Progenitor cell of endocrine pancreas (in vitro differentiated cells): ENCODE measurements at regions not wholly inside any gene's neighbourhood (a gene's known extent, or its start where the extent isn't known, plus 50 kb on each side); places are given as distances from the start of the nearest gene placed in this dataset.
A peak's percentile ranks its signal among the peaks of the same experiment; 100 is the strongest.

ENCODE experiments used
- DNase-seq: peaks from one replicate; pipeline ENCODE4 v3.0.0; 2021; ENCODE audit warnings: low spot score; ENCODE audit not compliant: unreplicated experiment
- H3K27ac Mint-ChIP-seq: 2 replicates; pipeline ENCODE4 v1.8.0; 2021; ENCODE audit warnings: mild to moderate bottlenecking, moderate library complexity, mixed read lengths
- H3K27me3 Mint-ChIP-seq: 2 replicates; pipeline ENCODE4 v1.8.0; 2021; ENCODE audit warnings: mixed read lengths
- H3K36me3 Mint-ChIP-seq: 2 replicates; pipeline ENCODE4 v1.8.0; 2022; ENCODE audit warnings: mixed read lengths; ENCODE audit not compliant: insufficient read depth
- H3K4me1 Mint-ChIP-seq: 2 replicates; pipeline ENCODE4 v1.8.0; 2021; ENCODE audit warnings: low read depth, mixed read lengths
- H3K4me3 Mint-ChIP-seq: 2 replicates; pipeline ENCODE4 v1.8.0; 2021; ENCODE audit warnings: low read depth, mild to moderate bottlenecking, moderate library complexity, mixed read lengths
- H3K9me3 Mint-ChIP-seq: 2 replicates; pipeline ENCODE4 v1.8.0; 2021; ENCODE audit warnings: low read depth, mixed read lengths
- TF ChIP-seq, protein P1 (sequence below): fragments of 200-600 bp; sonication (generic); IDR thresholded peaks from one replicate; pipeline ENCODE4 v1.5.0; 2021; ENCODE audit warnings: antibody characterized with exemption, mild to moderate bottlenecking; ENCODE audit not compliant: unreplicated experiment

GRCh38 chr22:25492841-25493734 lies 71.4 kb upstream of the GRK3 start:
- H3K27me3 Mint-ChIP-seq = no peaks in the 10 kb centered on the region
- peak overlapping the region; percentile 81 for H3K27ac Mint-ChIP-seq
- no peak for DNase-seq
- H3K9me3 Mint-ChIP-seq = no peaks in the 10 kb centered on the region
- H3K36me3 Mint-ChIP-seq = peaks cover 22% of the 10 kb centered on the region
- peaks cover 9% of the 10 kb centered on the region for H3K4me1 Mint-ChIP-seq
- no peak overlapping the region for H3K4me3 Mint-ChIP-seq
- TF ChIP-seq, protein P1, sequence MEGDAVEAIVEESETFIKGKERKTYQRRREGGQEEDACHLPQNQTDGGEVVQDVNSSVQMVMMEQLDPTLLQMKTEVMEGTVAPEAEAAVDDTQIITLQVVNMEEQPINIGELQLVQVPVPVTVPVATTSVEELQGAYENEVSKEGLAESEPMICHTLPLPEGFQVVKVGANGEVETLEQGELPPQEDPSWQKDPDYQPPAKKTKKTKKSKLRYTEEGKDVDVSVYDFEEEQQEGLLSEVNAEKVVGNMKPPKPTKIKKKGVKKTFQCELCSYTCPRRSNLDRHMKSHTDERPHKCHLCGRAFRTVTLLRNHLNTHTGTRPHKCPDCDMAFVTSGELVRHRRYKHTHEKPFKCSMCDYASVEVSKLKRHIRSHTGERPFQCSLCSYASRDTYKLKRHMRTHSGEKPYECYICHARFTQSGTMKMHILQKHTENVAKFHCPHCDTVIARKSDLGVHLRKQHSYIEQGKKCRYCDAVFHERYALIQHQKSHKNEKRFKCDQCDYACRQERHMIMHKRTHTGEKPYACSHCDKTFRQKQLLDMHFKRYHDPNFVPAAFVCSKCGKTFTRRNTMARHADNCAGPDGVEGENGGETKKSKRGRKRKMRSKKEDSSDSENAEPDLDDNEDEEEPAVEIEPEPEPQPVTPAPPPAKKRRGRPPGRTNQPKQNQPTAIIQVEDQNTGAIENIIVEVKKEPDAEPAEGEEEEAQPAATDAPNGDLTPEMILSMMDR = no peak

- no peak for DNase-seq
- H3K27ac Mint-ChIP-seq = no peak overlapping the region
- no peaks in the 10 kb centered on the region for H3K9me3 Mint-ChIP-seq
- peaks cover 9% of the 10 kb centered on the region for H3K4me1 Mint-ChIP-seq
- H3K4me3 Mint-ChIP-seq = no peak overlapping the region
- TF ChIP-seq, protein P1 = no peak
- no peaks in the 10 kb centered on the region for H3K27me3 Mint-ChIP-seq
- H3K36me3 Mint-ChIP-seq = peaks cover 22% of the 10 kb centered on the region
These were observed 70.7 kb upstream of the GRK3 start for GRCh38 chr22:25493794-25494193.

DNA sequence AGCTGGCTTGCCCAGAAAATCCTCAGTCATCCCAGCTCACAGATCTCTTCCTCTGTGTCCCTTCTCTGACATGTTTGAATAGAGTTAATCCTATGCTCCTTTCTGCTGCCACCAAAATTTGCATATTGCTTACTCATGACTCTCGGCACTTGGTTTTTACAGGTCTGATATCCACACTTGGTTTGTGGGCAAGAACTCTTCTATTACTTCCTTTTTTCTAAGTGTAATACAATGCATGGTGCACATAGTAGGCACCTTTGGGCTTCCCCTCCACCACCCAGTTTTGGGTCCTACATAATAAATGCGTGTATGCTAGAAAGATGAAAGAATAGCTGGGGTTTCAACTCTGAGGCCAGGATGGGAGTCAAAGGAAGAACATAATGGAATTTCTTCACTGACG lies 69.7 kb upstream of the GRK3 start:
- Mint-ChIP-seq H3K27me3 (no peaks in the 10 kb centered on the region), H3K4me1 (peaks cover 9% of the 10 kb centered on the region), H3K36me3 (peaks cover 19% of the 10 kb centered on the region), H3K27ac (no peak overlapping the region), H3K4me3 (no peak overlapping the region), H3K9me3 (no peaks in the 10 kb centered on the region)
- no peak for DNase-seq
- TF ChIP-seq, protein P1 = no peak

GRCh38 chr22:25495285-25495684 lies 69.2 kb upstream of the GRK3 start:
- no peaks in the 10 kb centered on the region for H3K27me3 Mint-ChIP-seq
- H3K36me3 Mint-ChIP-seq = peaks cover 16% of the 10 kb centered on the region
- H3K27ac Mint-ChIP-seq = no peak overlapping the region
- H3K4me3 Mint-ChIP-seq = no peak overlapping the region
- TF ChIP-seq, protein P1 = no peak
- DNase-seq = no peak
- H3K9me3 Mint-ChIP-seq = no peaks in the 10 kb centered on the region
- peaks cover 9% of the 10 kb centered on the region for H3K4me1 Mint-ChIP-seq

GRCh38 chr22:25496396-25497064 lies 67.9 kb upstream of the GRK3 start:
- H3K27ac Mint-ChIP-seq = peak overlapping the region; percentile 50
- peaks cover 12% of the 10 kb centered on the region for H3K36me3 Mint-ChIP-seq
- no peaks in the 10 kb centered on the region for H3K27me3 Mint-ChIP-seq
- DNase-seq = no peak
- no peak overlapping the region for H3K4me3 Mint-ChIP-seq
- H3K4me1 Mint-ChIP-seq = peaks cover 9% of the 10 kb centered on the region
- H3K9me3 Mint-ChIP-seq = no peaks in the 10 kb centered on the region
- TF ChIP-seq, protein P1 = no peak
